K562 (cell line): ENCODE measurements at regions not wholly inside any gene's neighbourhood (a gene's known extent, or its start where the extent isn't known, plus 50 kb on each side); places are given as distances from the start of the nearest gene placed in this dataset.

Experiments used
- ATAC-seq: fragments of 200-7000 bp; cut with Tn5 transposase; 3 replicates; pipeline ENCODE4 v1.9.1; 2020; ENCODE audit warnings: moderate library complexity
- BruUV-seq: library from RNA; stranded (reverse); fragments of 400-500 nt; replicated peaks from 2 replicates; lab custom pipeline; 2021; lab: Mats Ljungman, UMichigan
- CTCF ChIA-PET: fragments of 300-600 bp; formaldehyde crosslinking; extraction: SDS; loops from one replicate; lab custom pipeline; 2021; ENCODE audit warnings: low intra/inter-chr PET ratio; lab: Yijun Ruan, JAX
- POLR2A ChIA-PET: fragments of 300-600, 350-650 bp; sonication (Branson Sonifier 250); formaldehyde crosslinking; extraction: SDS; loops from one replicate; lab custom pipeline; 2021; ENCODE audit warnings: antibody characterized with exemption, inconsistent platforms; lab: Yijun Ruan, JAX
- DNase-seq, 4 experiments: peaks; one replicate each; pipeline versions ENCODE4 v3.0.0 to v3.0.0-alpha.2; 2011 to 2018; ENCODE audit warnings: low spot score in 3 of 4, mixed read lengths in 3 of 4; ENCODE audit errors: extremely low read depth in 1 of 4
- FAIRE-seq: peaks from 2 replicates; lab custom pipeline; 2011; peaks lifted over from hg19 to GRCh38; lab: Jason Lieb, UNC
- H2AFZ ChIP-seq: 2 replicates; pipeline ENCODE4 v1.6.0; 2011; ENCODE audit warnings: low read depth, low read length, control low read depth, inconsistent platforms
- H3K27ac ChIP-seq: fragments of 200-600 bp; 3 replicates; pipeline ENCODE4 v1.8.0; 2011; ENCODE audit warnings: low read depth, mild to moderate bottlenecking, control low read depth, inconsistent platforms, low read length, moderate library complexity, mixed read lengths; ENCODE audit errors: extremely low read depth
- H3K27me3 ChIP-seq, 2 experiments: fragments of 300-600 bp in 1 of 2; 2 replicates in 1 of 2; 3 replicates in 1 of 2; pipeline versions ENCODE4 v1.6.0 to v1.8.0; 2011; ENCODE audit warnings: inconsistent platforms in 2 of 2, low read length in 2 of 2, mild to moderate bottlenecking in 1 of 2, mixed read lengths in 1 of 2, moderate library complexity in 1 of 2; ENCODE audit not compliant: control insufficient read depth in 2 of 2, insufficient read depth in 2 of 2
- H3K36me3 ChIP-seq: fragments of 300-600 bp; 3 replicates; pipeline ENCODE4 v1.8.0; 2011; ENCODE audit warnings: mild to moderate bottlenecking, low read length, inconsistent platforms; ENCODE audit not compliant: control insufficient read depth, insufficient read depth
- H3K4me1 ChIP-seq, 2 experiments: fragments of 200-600 bp in 1 of 2; replicated peaks in 1 of 2; 2 replicates in 1 of 2; 3 replicates in 1 of 2; pipeline versions ENCODE4 v1.5.1 to v1.8.0; 2011; ENCODE audit warnings: inconsistent platforms in 2 of 2, low read length in 2 of 2, mild to moderate bottlenecking in 1 of 2, mixed read lengths in 1 of 2, moderate library complexity in 1 of 2; ENCODE audit not compliant: control insufficient read depth in 2 of 2, insufficient read depth in 2 of 2
- H3K4me2 ChIP-seq: 2 replicates; pipeline ENCODE4 v1.6.1; 2011; ENCODE audit warnings: low read length, control low read depth, inconsistent platforms, mixed read lengths; ENCODE audit not compliant: insufficient read depth
- H3K4me3 ChIP-seq: fragments of 200-600 bp; sonication (generic), shearing (Covaris generic); 2 replicates; pipeline ENCODE4 v1.5.1; 2016; ENCODE audit warnings: control low read depth, inconsistent platforms
- H3K79me2 ChIP-seq: fragments of 200-600 bp; 3 replicates; pipeline ENCODE4 v1.8.0; 2011; ENCODE audit warnings: low read length, inconsistent platforms; ENCODE audit not compliant: control insufficient read depth, insufficient read depth
- H3K9ac ChIP-seq, 2 experiments: 2 replicates each; pipeline versions ENCODE4 v1.6.0 to v1.6.1; 2011; ENCODE audit warnings: low read depth in 2 of 2, low read length in 2 of 2, control low read depth in 1 of 2, inconsistent platforms in 1 of 2, mild to moderate bottlenecking in 1 of 2, mixed read lengths in 1 of 2; ENCODE audit not compliant: insufficient read depth in 1 of 2
- H3K9me1 ChIP-seq: one replicate; pipeline ENCODE4 v1.6.0; 2011; ENCODE audit warnings: inconsistent platforms, mild to moderate bottlenecking, low read length, moderate library complexity; ENCODE audit not compliant: control insufficient read depth, insufficient read depth
- H3K9me3 ChIP-seq: replicated peaks from 2 replicates; pipeline ENCODE4 v1.5.1; 2011; ENCODE audit warnings: low read depth, low read length, inconsistent platforms; ENCODE audit not compliant: control insufficient read depth, insufficient read depth
- H4K20me1 ChIP-seq: replicated peaks from 2 replicates; pipeline ENCODE4 v1.6.1; 2011; ENCODE audit warnings: low read length, inconsistent platforms, mixed read lengths; ENCODE audit not compliant: control insufficient read depth, insufficient read depth
- HMGN3 ChIP-seq: IDR thresholded peaks from 2 replicates; pipeline ENCODE4 v1.6.1; 2011; ENCODE audit warnings: borderline replicate concordance, low read depth, mild to moderate bottlenecking, mixed read lengths, low read length; ENCODE audit not compliant: insufficient read length; ENCODE audit errors: extremely low read depth
- NR2F6 ChIP-seq: fragments of 450-650 bp; formaldehyde crosslinking; IDR thresholded peaks from 2 replicates; pipeline ENCODE4 v1.4.0; 2020; ENCODE audit warnings: mild to moderate bottlenecking
- PRMT5 ChIP-seq: sonication (generic); formaldehyde crosslinking; IDR thresholded peaks from 2 replicates; pipeline ENCODE4 v1.5.0; 2020; ENCODE audit warnings: missing genetic modification reagents
- SMARCB1 ChIP-seq: IDR thresholded peaks from 2 replicates; pipeline ENCODE4 v1.6.1; 2011; ENCODE audit warnings: improper control_type of control experiment, low read depth; ENCODE audit not compliant: insufficient read length
- ZC3H8 ChIP-seq: fragments of 450-650 bp; IDR thresholded peaks from 2 replicates; pipeline ENCODE4 v1.6.1; 2017
- ZNF354B ChIP-seq: fragments of 250-450 bp; sonication (Bioruptor Pico); IDR thresholded peaks from 2 replicates; pipeline ENCODE4 v1.4.0; 2020
- ZNF583 ChIP-seq: fragments of 250-450 bp; sonication (Bioruptor Pico); IDR thresholded peaks from 2 replicates; pipeline ENCODE4 v1.4.0; 2020
- ZNF699 ChIP-seq: fragments of 250-450 bp; sonication (Bioruptor Pico); IDR thresholded peaks from 2 replicates; pipeline ENCODE4 v1.8.0; 2021; ENCODE audit warnings: mild to moderate bottlenecking, moderate library complexity; ENCODE audit not compliant: insufficient replicate concordance
- WGBS: fragments of 100-300 bp; shearing (Covaris generic); methylation state at CpG from one replicate; pipeline ENCODE4 v1.1.6; 2016; ENCODE audit warnings: low coverage, mixed read lengths; ENCODE audit not compliant: insufficient coverage; ENCODE audit errors: missing lambda C conversion rate; 5-methylcytosine and 5-hydroxymethylcytosine counted together
- in situ Hi-C: fragments of 300-500 bp; cut with MboI; formaldehyde crosslinking; loops from 4 replicates; pipeline ENCODE4 v1.15.0; 2018; ENCODE audit warnings: inconsistent platforms, mixed read lengths
- intact Hi-C: fragments of 100-400 bp; cut with micrococcal nuclease; formaldehyde crosslinking; loops from 2 replicates; pipeline ENCODE4 v1.14.2; 2022
- TF ChIP-seq, protein P1 (sequence below): fragments of 200-800 bp; sonication (Bioruptor generic); IDR thresholded peaks from 2 replicates; pipeline ENCODE4 v1.6.1; 2016; ENCODE audit warnings: missing genetic modification characterization, missing compliant biosample characterization
- TF ChIP-seq, protein P2 (sequence below): sonication (generic); formaldehyde crosslinking; IDR thresholded peaks from 2 replicates; pipeline ENCODE4 v1.5.0; 2020; ENCODE audit warnings: missing genetic modification reagents

DNA sequence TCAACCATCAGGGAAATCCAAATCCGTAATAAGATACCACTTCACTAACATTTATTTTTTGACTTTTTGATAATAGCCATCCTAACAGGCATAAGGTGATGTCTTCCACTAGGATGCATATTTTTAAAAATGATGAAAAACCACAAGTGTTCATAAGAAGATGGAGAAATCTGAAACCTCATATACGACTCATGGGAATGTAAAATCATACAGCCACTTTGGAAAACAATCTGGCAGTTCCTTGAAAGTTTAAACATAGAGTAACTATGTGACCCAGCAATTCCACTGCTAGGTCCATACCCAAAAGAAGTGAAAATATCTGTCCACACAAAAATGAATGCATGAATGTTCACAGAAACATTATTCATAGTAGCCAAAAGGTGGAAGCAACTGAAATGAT is 431.0 kb downstream of the ENC1 start:
- no peaks in the 10 kb centered on the region for H4K20me1 ChIP-seq
- ChIA-PET POLR2A (no interaction called here), CTCF (no interaction called here)
- H3K9ac ChIP-seq = no peak overlapping the region
- no TSS peak for BruUV-seq
- no peak overlapping the region for H2AFZ ChIP-seq
- no peak overlapping the region for H3K27ac ChIP-seq
- FAIRE-seq (no peak), ATAC-seq (no peak), DNase-seq (no peak)
- in situ Hi-C loops = no loop called here
- H3K27me3 ChIP-seq = peaks cover 2 to 8% of the 10 kb centered on the region in 2 experiments; a peak in 3 of 5 replicates
- intact Hi-C loops = no loop called here
- H3K4me1 ChIP-seq = no peaks in the 10 kb centered on the region
- H3K79me2 ChIP-seq = no peaks in the 10 kb centered on the region
- H3K9me3 ChIP-seq = no peaks in the 10 kb centered on the region
- no peaks in the 10 kb centered on the region for H3K36me3 ChIP-seq
- H3K9me1 ChIP-seq = no peaks in the 10 kb centered on the region
- WGBS = 0% methylated on average over 2 of the region's 2 CpGs
- H3K4me3 ChIP-seq = no peak overlapping the region
- TF ChIP-seq, protein P1, sequence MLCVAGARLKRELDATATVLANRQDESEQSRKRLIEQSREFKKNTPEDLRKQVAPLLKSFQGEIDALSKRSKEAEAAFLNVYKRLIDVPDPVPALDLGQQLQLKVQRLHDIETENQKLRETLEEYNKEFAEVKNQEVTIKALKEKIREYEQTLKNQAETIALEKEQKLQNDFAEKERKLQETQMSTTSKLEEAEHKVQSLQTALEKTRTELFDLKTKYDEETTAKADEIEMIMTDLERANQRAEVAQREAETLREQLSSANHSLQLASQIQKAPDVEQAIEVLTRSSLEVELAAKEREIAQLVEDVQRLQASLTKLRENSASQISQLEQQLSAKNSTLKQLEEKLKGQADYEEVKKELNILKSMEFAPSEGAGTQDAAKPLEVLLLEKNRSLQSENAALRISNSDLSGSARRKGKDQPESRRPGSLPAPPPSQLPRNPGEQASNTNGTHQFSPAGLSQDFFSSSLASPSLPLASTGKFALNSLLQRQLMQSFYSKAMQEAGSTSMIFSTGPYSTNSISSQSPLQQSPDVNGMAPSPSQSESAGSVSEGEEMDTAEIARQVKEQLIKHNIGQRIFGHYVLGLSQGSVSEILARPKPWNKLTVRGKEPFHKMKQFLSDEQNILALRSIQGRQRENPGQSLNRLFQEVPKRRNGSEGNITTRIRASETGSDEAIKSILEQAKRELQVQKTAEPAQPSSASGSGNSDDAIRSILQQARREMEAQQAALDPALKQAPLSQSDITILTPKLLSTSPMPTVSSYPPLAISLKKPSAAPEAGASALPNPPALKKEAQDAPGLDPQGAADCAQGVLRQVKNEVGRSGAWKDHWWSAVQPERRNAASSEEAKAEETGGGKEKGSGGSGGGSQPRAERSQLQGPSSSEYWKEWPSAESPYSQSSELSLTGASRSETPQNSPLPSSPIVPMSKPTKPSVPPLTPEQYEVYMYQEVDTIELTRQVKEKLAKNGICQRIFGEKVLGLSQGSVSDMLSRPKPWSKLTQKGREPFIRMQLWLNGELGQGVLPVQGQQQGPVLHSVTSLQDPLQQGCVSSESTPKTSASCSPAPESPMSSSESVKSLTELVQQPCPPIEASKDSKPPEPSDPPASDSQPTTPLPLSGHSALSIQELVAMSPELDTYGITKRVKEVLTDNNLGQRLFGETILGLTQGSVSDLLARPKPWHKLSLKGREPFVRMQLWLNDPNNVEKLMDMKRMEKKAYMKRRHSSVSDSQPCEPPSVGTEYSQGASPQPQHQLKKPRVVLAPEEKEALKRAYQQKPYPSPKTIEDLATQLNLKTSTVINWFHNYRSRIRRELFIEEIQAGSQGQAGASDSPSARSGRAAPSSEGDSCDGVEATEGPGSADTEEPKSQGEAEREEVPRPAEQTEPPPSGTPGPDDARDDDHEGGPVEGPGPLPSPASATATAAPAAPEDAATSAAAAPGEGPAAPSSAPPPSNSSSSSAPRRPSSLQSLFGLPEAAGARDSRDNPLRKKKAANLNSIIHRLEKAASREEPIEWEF (CRISPR knock-in tag) = no peak
- TF ChIP-seq ZNF583 (CRISPR knock-in tag) (no peak), NR2F6 (CRISPR knock-in tag) (no peak), PRMT5 (CRISPR knock-in tag) (no peak), ZNF699 (CRISPR knock-in tag) (no peak), ZNF354B (CRISPR knock-in tag) (no peak), ZC3H8 (no peak), HMGN3 (no peak), SMARCB1 (no peak)
- TF ChIP-seq, protein P2, sequence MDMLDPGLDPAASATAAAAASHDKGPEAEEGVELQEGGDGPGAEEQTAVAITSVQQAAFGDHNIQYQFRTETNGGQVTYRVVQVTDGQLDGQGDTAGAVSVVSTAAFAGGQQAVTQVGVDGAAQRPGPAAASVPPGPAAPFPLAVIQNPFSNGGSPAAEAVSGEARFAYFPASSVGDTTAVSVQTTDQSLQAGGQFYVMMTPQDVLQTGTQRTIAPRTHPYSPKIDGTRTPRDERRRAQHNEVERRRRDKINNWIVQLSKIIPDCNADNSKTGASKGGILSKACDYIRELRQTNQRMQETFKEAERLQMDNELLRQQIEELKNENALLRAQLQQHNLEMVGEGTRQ (CRISPR knock-in tag) = no peak
- H3K4me2 ChIP-seq = no peak overlapping the region
